Thyroid gland (tissue), 4 donors: ENCODE measurements at regions not wholly inside any gene's neighbourhood (a gene's known extent, or its start where the extent isn't known, plus 50 kb on each side); places are given as distances from the start of the nearest gene placed in this dataset.

Experiments used
- DNase-seq, 2 donors: peaks; one replicate each; pipeline ENCODE4 v3.0.0-alpha.2; 2019
- H3K27ac ChIP-seq, 3 donors: fragments of 200-600 bp; sonication (generic); 1 replicate in 2 of 3; 2 replicates in 1 of 3; pipeline ENCODE4 v1.5.1; 2016 to 2019; ENCODE audit warnings: mild to moderate bottlenecking in 1 of 3, moderate library complexity in 1 of 3
- H3K27me3 ChIP-seq: fragments of 200-600 bp; sonication (generic); one replicate; pipeline ENCODE4 v1.5.1; 2019
- H3K36me3 ChIP-seq, 2 donors: fragments of 200-600 bp; sonication (generic); one replicate each; pipeline ENCODE4 v1.5.1; 2016 to 2019
- H3K4me1 ChIP-seq, 2 donors: fragments of 200-600 bp; sonication (generic); one replicate each; pipeline ENCODE4 v1.5.1; 2017 to 2019
- H3K4me3 ChIP-seq, 3 donors: fragments of 200-600 bp; sonication (generic); replicated peaks in 1 of 3; 1 replicate in 2 of 3; 2 replicates in 1 of 3; pipeline ENCODE4 v1.5.1; 2016; ENCODE audit warnings: mild to moderate bottlenecking in 1 of 3
- H3K9me3 ChIP-seq: fragments of 200-600 bp; sonication (generic); one replicate; pipeline ENCODE4 v1.5.1; 2017
- CTCF ChIP-seq, 6 experiments: fragments of 200-600 bp in 3 of 6; fragments of 450-650 bp in 3 of 6; sonication (generic) in 3 of 6; IDR thresholded peaks; one replicate each; pipeline ENCODE4 v1.5.1; 2016 to 2019; ENCODE audit warnings: antibody characterized with exemption in 6 of 6, mild to moderate bottlenecking in 2 of 6, inconsistent platforms in 1 of 6, moderate library complexity in 1 of 6
- POLR2A ChIP-seq, 2 donors: fragments of 450-650 bp; IDR thresholded peaks; one replicate each; pipeline ENCODE4 v1.6.1; 2017; ENCODE audit warnings: antibody characterized with exemption in 2 of 2, mild to moderate bottlenecking in 2 of 2, moderate library complexity in 1 of 2
- WGBS, 2 donors: methylation state at CpG; one replicate each; pipeline ENCODE4 v1.1.5; 2017; 5-methylcytosine and 5-hydroxymethylcytosine counted together
- intact Hi-C: fragments of 100-400 bp; cut with DNase I; formaldehyde crosslinking; loops from one replicate; pipeline ENCODE4 v1.15.1; 2023

- Histone ChIP-seq H3K4me3 (no peak overlapping the region), H3K9me3 (no peaks in the 10 kb centered on the region), H3K27me3 (no peaks in the 10 kb centered on the region), H3K4me1 (peaks cover 4 to 8% of the 10 kb centered on the region in 2 donors), H3K27ac (no peak overlapping the region), H3K36me3 (no peaks in the 10 kb centered on the region)
- intact Hi-C loops, result loop anchor here (10.0 kb wide), 1 partner anchor 278 kb away; no protein-coding TSS in a partner anchor
- DNase-seq, result no peak
- TF ChIP-seq CTCF (IDR thresholded peaks at IDR 0.05), result no peak
- no peak for TF ChIP-seq POLR2A (IDR thresholded peaks at IDR 0.05)
- 98% methylated on average over 7 of the region's 7 CpGs for WGBS, 2 donors
These were observed 158.3 kb upstream of the PITX1 start for GRCh38 chr5:135192351-135192750.

GRCh38 chr5:135191084-135191826, 157.2 kb upstream of the PITX1 start:
- Histone ChIP-seq H3K4me3 (peak overlapping the region in 1 of 3 donors; percentile 2), H3K27me3 (no peaks in the 10 kb centered on the region), H3K4me1 (peaks cover 4 to 8% of the 10 kb centered on the region in 2 donors), H3K9me3 (no peaks in the 10 kb centered on the region), H3K27ac (no peak overlapping the region), H3K36me3 (no peaks in the 10 kb centered on the region)
- DNase-seq, result peak; percentile 88 to 92
- intact Hi-C loops, result loop anchor here (10.0 kb wide), 1 partner anchor 276 kb away; no protein-coding TSS in a partner anchor
- TF ChIP-seq POLR2A (IDR thresholded peaks at IDR 0.05), result no peak
- TF ChIP-seq CTCF (IDR thresholded peaks at IDR 0.05), result peak; percentile 80 to 98 (median 96)
- WGBS, 2 donors, result 26 to 36% methylated on average over 14 to 21 of the region's 54 CpGs

- Histone ChIP-seq H3K27ac (no peak overlapping the region), H3K27me3 (no peaks in the 10 kb centered on the region), H3K4me3 (peak overlapping the region in 1 of 3 donors; percentile 2), H3K4me1 (peaks cover 5 to 12% of the 10 kb centered on the region in 2 donors), H3K9me3 (no peaks in the 10 kb centered on the region), H3K36me3 (no peaks in the 10 kb centered on the region)
- WGBS, 2 donors, result 78 to 85% methylated on average over 22 of the region's 22 CpGs
- no peak for DNase-seq
- no peak for TF ChIP-seq CTCF (IDR thresholded peaks at IDR 0.05)
- TF ChIP-seq POLR2A (IDR thresholded peaks at IDR 0.05), result no peak
- intact Hi-C loops, result loop anchor here (10.0 kb wide), 1 partner anchor 276 kb away; no protein-coding TSS in a partner anchor
These were observed 156.5 kb upstream of the PITX1 start for GRCh38 chr5:135190416-135191083.

- H3K27ac ChIP-seq, result no peak overlapping the region
- TF ChIP-seq CTCF (IDR thresholded peaks at IDR 0.05) (no peak), POLR2A (IDR thresholded peaks at IDR 0.05) (no peak)
- no peaks in the 10 kb centered on the region for H3K27me3 ChIP-seq
- no peak for DNase-seq
- H3K9me3 ChIP-seq, result no peaks in the 10 kb centered on the region
- intact Hi-C loops, result loop anchor here (10.0 kb wide), 1 partner anchor 154 kb away; the partner anchor contains the start of gene PITX1
- no peaks in the 10 kb centered on the region for H3K36me3 ChIP-seq
- no peak overlapping the region for H3K4me3 ChIP-seq
- 91 to 93% methylated on average over 13 of the region's 13 CpGs for WGBS, 2 donors
- peaks cover 8 to 16% of the 10 kb centered on the region in 2 donors for H3K4me1 ChIP-seq
These were observed 155.0 kb upstream of the PITX1 start for GRCh38 chr5:135189024-135189423.
